ENCODE measurements at regions not wholly inside any gene's neighbourhood (a gene's known extent, or its start where the extent isn't known, plus 50 kb on each side); places are given as distances from the start of the nearest gene placed in this dataset.
"Not testable (repeated sequence)": the region's sequence is repeated elsewhere in the genome, so short reads cannot be mapped to it uniquely, and the experiment has no call there.

DNA sequence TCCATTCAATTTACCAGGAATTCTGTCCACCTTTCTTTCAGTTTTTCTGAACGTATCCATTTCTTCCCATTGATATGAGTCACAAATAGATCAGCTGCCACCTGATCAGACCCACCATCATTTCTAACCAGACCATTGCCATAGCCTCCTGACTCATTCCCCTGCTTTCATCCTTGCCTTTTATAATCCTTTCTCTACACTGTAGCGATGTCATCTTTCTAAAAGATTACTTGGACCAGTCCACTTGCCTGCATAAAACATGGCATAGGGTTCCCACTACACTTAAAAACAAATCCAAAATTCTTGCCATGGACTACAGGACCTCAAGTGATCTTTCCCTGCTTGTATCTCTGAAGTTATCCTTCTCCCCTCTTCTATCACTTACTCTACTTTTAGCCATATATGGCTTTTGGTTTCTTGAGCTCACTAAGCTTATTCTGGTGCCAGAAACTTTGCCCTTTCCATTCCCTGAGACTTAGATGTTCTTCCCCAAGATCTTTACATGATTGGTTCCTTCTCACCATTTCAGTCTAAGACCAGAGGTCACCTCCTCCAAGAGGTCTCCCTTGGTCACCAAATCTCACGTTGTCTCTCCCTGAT is 149.5 kb upstream of the KRR1 start:
- Histone ChIP-seq H3K4me3 (ENCODE audit: low read length) (no peak overlapping the region), H3K4me1 (ENCODE audit: control insufficient read depth, insufficient read depth, low read length) (no peaks in the 10 kb centered on the region), H3K36me3 (ENCODE audit: control insufficient read depth, insufficient read depth, low read length) (no peaks in the 10 kb centered on the region), H3K27ac (ENCODE audit: low read length) (no peak overlapping the region), H3K27me3 (ENCODE audit: control insufficient read depth, insufficient read depth, low read length) (no peaks in the 10 kb centered on the region), H3K9me3 (replicated peaks; ENCODE audit: control insufficient read depth, low read depth, low read length) (no peaks in the 10 kb centered on the region)
- DNase-seq, result no peak
- 96% methylated on average over 2 of the region's 3 CpGs for WGBS (ENCODE audit: insufficient coverage)

- H3K9me3 ChIP-seq (replicated peaks; ENCODE audit: control insufficient read depth, low read depth, low read length), result no peaks in the 10 kb centered on the region
- WGBS (ENCODE audit: insufficient coverage), result 58% methylated on average over 3 of the region's 4 CpGs
- no peaks in the 10 kb centered on the region for H3K27me3 ChIP-seq (ENCODE audit: control insufficient read depth, insufficient read depth, low read length)
- no peaks in the 10 kb centered on the region for H3K36me3 ChIP-seq (ENCODE audit: control insufficient read depth, insufficient read depth, low read length)
- H3K4me3 ChIP-seq (ENCODE audit: low read length), result no peak overlapping the region
- no peak for DNase-seq
- no peak overlapping the region for H3K27ac ChIP-seq (ENCODE audit: low read length)
- H3K4me1 ChIP-seq (ENCODE audit: control insufficient read depth, insufficient read depth, low read length), result no peaks in the 10 kb centered on the region
Measured at GRCh38 chr12:75660107-75660530, 148.7 kb upstream of the KRR1 start.

DNA sequence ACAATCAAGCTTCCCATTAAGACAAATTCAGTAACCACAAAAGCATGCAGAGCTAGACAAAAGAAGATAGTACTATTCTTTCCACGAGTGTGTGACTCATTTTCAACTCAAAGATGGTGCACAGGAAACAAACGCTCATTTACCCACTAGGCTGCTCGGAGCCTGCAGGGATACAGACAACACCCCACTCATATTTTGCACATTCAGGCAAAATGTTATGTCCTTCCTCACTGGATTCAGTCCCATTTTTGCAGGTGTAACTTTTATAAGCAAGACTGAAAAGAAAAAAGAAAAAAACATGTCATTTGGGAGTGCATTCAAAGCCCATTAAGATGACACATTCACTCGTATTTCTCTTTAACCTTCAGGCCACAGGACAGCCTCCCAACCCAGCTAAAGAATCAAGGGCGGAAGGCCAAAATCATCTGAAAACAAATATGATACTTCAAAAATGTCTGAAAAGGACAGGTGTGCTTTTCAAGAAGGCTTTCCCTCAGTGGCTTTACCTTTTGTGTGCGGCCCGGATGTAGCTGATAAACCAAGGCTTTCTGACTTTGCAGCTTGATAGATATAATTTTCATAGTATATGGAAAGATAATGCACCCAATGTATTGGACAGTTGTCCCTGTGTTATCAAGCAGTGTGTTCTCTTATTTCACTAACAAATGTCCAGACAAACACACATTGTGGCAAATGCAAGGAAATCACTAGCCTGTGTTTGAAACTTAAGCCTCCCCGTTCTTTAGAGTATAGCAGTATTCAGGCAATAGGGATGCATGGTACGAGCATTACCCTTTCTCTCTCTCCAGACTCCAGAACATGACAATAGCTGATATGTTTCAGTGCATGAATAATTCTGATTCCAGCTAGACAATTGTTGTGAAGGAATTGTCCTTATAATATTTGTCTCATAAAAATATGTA is 147.8 kb upstream of the KRR1 start:
- Histone ChIP-seq H3K9me3 (replicated peaks; ENCODE audit: control insufficient read depth, low read depth, low read length) (no peaks in the 10 kb centered on the region), H3K36me3 (ENCODE audit: control insufficient read depth, insufficient read depth, low read length) (no peaks in the 10 kb centered on the region), H3K4me1 (ENCODE audit: control insufficient read depth, insufficient read depth, low read length) (no peaks in the 10 kb centered on the region), H3K27ac (ENCODE audit: low read length) (no peak overlapping the region), H3K27me3 (ENCODE audit: control insufficient read depth, insufficient read depth, low read length) (no peaks in the 10 kb centered on the region), H3K4me3 (ENCODE audit: low read length) (no peak overlapping the region)
- peak; percentile 46 for DNase-seq
- no CpG with 5 or more reads among the region's 9 CpGs for WGBS (ENCODE audit: insufficient coverage)

DNA sequence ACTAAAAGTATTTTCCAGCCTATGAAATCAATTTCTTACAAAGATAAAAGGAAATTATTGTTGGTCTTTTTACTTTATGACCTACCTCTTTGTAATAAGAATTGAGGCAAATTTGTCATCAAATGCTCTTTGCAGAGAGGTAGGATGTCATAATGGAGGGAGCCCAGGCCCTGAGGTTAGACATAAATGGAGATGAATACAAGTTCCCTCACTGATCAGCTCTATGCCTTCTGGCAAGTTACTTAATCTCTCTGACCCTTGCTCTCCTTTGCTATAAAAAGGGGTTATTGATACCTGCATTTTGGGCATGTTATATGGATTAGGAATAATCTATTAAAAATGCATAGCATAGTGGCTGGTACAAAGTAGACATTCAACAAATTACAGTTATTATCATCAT is 146.9 kb upstream of the KRR1 start:
- no peaks in the 10 kb centered on the region for H3K9me3 ChIP-seq (replicated peaks; ENCODE audit: control insufficient read depth, low read depth, low read length)
- H3K27me3 ChIP-seq (ENCODE audit: control insufficient read depth, insufficient read depth, low read length), result no peaks in the 10 kb centered on the region
- no peaks in the 10 kb centered on the region for H3K36me3 ChIP-seq (ENCODE audit: control insufficient read depth, insufficient read depth, low read length)
- H3K4me1 ChIP-seq (ENCODE audit: control insufficient read depth, insufficient read depth, low read length), result no peaks in the 10 kb centered on the region
- H3K27ac ChIP-seq (ENCODE audit: low read length), result no peak overlapping the region
- DNase-seq, result no peak
- H3K4me3 ChIP-seq (ENCODE audit: low read length), result no peak overlapping the region

DNA sequence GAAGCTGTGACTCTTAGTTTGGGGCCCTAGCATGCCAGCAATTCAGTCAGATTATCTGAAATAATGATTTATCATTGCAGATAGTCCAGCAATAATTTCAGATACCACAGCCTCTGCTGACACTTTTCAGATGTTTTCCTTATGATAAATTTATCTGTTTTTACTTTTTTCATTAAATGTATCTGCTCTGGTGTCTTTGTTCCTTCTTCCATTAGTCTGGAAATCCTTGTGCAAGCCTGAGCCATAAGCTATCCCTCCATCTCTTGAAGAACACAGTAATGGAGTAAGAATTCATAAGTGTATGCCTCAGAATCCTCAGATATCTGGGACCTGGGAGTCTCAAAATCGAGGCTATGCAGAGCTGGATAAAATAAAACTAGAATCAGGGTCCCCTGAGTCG is 146.4 kb upstream of the KRR1 start:
- Histone ChIP-seq H3K36me3 (ENCODE audit: control insufficient read depth, insufficient read depth, low read length) (no peaks in the 10 kb centered on the region), H3K27ac (ENCODE audit: low read length) (no peak overlapping the region), H3K27me3 (ENCODE audit: control insufficient read depth, insufficient read depth, low read length) (no peaks in the 10 kb centered on the region), H3K4me3 (ENCODE audit: low read length) (no peak overlapping the region), H3K9me3 (replicated peaks; ENCODE audit: control insufficient read depth, low read depth, low read length) (no peaks in the 10 kb centered on the region), H3K4me1 (ENCODE audit: control insufficient read depth, insufficient read depth, low read length) (no peaks in the 10 kb centered on the region)
- no peak for DNase-seq
- no CpG with 5 or more reads among the region's 2 CpGs for WGBS (ENCODE audit: insufficient coverage)

DNA sequence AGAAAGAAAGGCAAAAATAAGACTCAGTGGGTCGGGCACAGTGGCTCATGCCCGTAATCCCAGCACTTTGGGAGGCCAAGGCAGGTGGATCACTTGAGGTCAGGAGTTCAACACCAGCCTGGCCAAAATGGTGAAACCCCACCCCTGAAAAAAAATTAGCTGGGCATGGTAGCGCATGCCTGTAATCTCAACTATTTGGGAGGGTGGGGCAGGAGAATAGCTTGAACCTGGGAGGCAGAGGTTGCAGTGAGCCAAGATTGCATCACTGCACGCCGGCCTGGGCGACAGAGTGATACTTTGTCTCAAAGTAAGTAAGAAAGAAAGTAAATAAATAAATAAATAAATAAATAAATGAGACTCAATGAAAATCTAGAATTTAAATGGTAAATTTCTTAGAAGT is 145.9 kb upstream of the KRR1 start:
- not testable (repeated sequence) for H3K9me3 ChIP-seq (replicated peaks; ENCODE audit: control insufficient read depth, low read depth, low read length); H3K4me3 ChIP-seq (ENCODE audit: low read length); H3K27me3 ChIP-seq (ENCODE audit: control insufficient read depth, insufficient read depth, low read length); H3K36me3 ChIP-seq (ENCODE audit: control insufficient read depth, insufficient read depth, low read length); DNase-seq; H3K27ac ChIP-seq (ENCODE audit: low read length); H3K4me1 ChIP-seq (ENCODE audit: control insufficient read depth, insufficient read depth, low read length)
- 82% methylated on average over 3 of the region's 6 CpGs for WGBS (ENCODE audit: insufficient coverage)

- H3K9me3 ChIP-seq (replicated peaks; ENCODE audit: control insufficient read depth, low read depth, low read length), result no peaks in the 10 kb centered on the region
- no peak overlapping the region for H3K4me3 ChIP-seq (ENCODE audit: low read length)
- no peak for DNase-seq
- H3K4me1 ChIP-seq (ENCODE audit: control insufficient read depth, insufficient read depth, low read length), result no peaks in the 10 kb centered on the region
- H3K27me3 ChIP-seq (ENCODE audit: control insufficient read depth, insufficient read depth, low read length), result no peaks in the 10 kb centered on the region
- H3K36me3 ChIP-seq (ENCODE audit: control insufficient read depth, insufficient read depth, low read length), result no peaks in the 10 kb centered on the region
- WGBS (ENCODE audit: insufficient coverage), result no CpG with 5 or more reads among the region's 1 CpG
- H3K27ac ChIP-seq (ENCODE audit: low read length), result no peak overlapping the region
Measured at GRCh38 chr12:75656648-75657047, 145.2 kb upstream of the KRR1 start.

DNA sequence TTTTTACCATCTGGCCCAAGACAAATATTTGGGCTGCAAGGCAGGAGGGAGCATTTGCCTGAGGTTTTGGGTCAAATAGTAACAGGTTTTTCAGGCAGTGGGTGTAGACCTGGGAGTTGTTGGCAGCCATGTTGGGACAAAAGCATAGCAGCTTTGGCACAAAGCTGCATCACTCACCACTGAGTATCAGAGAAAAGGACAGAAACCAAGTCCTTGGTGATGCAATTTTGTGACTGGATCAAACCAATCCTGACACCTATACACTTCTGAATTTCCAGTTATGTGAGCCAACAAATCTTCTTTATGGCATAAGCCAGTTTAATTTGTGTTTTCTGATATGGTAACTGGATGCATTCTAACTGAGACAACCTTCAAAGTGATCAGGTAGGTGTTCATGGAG is 144.8 kb upstream of the KRR1 start:
- H3K36me3 ChIP-seq (ENCODE audit: control insufficient read depth, insufficient read depth, low read length), result no peaks in the 10 kb centered on the region
- no peak overlapping the region for H3K4me3 ChIP-seq (ENCODE audit: low read length)
- H3K4me1 ChIP-seq (ENCODE audit: control insufficient read depth, insufficient read depth, low read length), result no peaks in the 10 kb centered on the region
- no peaks in the 10 kb centered on the region for H3K27me3 ChIP-seq (ENCODE audit: control insufficient read depth, insufficient read depth, low read length)
- H3K9me3 ChIP-seq (replicated peaks; ENCODE audit: control insufficient read depth, low read depth, low read length), result no peaks in the 10 kb centered on the region
- no peak for DNase-seq
- no peak overlapping the region for H3K27ac ChIP-seq (ENCODE audit: low read length)

- 100% methylated on average over 2 of the region's 4 CpGs for WGBS (ENCODE audit: insufficient coverage)
- DNase-seq, result no peak
Measured at GRCh38 chr12:75655315-75655806, 144.0 kb upstream of the KRR1 start.

GRCh38 chr12:75651342-75651695 is 139.9 kb upstream of the KRR1 start:
- H3K4me3 ChIP-seq (ENCODE audit: low read length), result no peak overlapping the region
- no peaks in the 10 kb centered on the region for H3K4me1 ChIP-seq (ENCODE audit: control insufficient read depth, insufficient read depth, low read length)
- no peak overlapping the region for H3K27ac ChIP-seq (ENCODE audit: low read length)
- H3K27me3 ChIP-seq (ENCODE audit: control insufficient read depth, insufficient read depth, low read length), result no peaks in the 10 kb centered on the region
- H3K36me3 ChIP-seq (ENCODE audit: control insufficient read depth, insufficient read depth, low read length), result no peaks in the 10 kb centered on the region
- WGBS (ENCODE audit: insufficient coverage), result no CpG with 5 or more reads among the region's 2 CpGs
- peak; percentile 11 for DNase-seq
- no peaks in the 10 kb centered on the region for H3K9me3 ChIP-seq (replicated peaks; ENCODE audit: control insufficient read depth, low read depth, low read length)

More at GRCh38 chr12:75655315-75655806, 144.0 kb upstream of the KRR1 start:
- H3K36me3 ChIP-seq (ENCODE audit: control insufficient read depth, insufficient read depth, low read length), result no peaks in the 10 kb centered on the region
- no peak overlapping the region for H3K4me3 ChIP-seq (ENCODE audit: low read length)
- no peaks in the 10 kb centered on the region for H3K9me3 ChIP-seq (replicated peaks; ENCODE audit: control insufficient read depth, low read depth, low read length)
- no peak overlapping the region for H3K27ac ChIP-seq (ENCODE audit: low read length)
- no peaks in the 10 kb centered on the region for H3K27me3 ChIP-seq (ENCODE audit: control insufficient read depth, insufficient read depth, low read length)
- no peaks in the 10 kb centered on the region for H3K4me1 ChIP-seq (ENCODE audit: control insufficient read depth, insufficient read depth, low read length)
